ENCODE measurements at regions not wholly inside any gene's neighbourhood (a gene's known extent, or its start where the extent isn't known, plus 50 kb on each side); places are given as distances from the start of the nearest gene placed in this dataset.

- H2AFZ ChIP-seq (ENCODE audit: low read depth, low read length): no peak overlapping the region
- H3K9me3 ChIP-seq (replicated peaks; ENCODE audit: control insufficient read depth, insufficient read depth, low read length): no peaks in the 10 kb centered on the region
- DNase-seq (ENCODE audit: low read depth, low spot score) (no peak), FAIRE-seq (no peak)
- dilution Hi-C loops (cut with MboI; ENCODE audit: extremely low pct_ligation_motif_present, low sequenced_read_pairs): no loop called here
- H3K4me2 ChIP-seq (ENCODE audit: insufficient read depth, low read length): no peak overlapping the region
- H3K9ac ChIP-seq (replicated peaks; ENCODE audit: extremely low read depth, insufficient read depth, low read length): no peak overlapping the region
- H3K79me2 ChIP-seq (ENCODE audit: control insufficient read depth, insufficient read depth, low read length): no peaks in the 10 kb centered on the region
- ChIA-PET CTCF (no interaction called here), POLR2A (no interaction called here)
- intact Hi-C loops (cut with micrococcal nuclease): no loop called here
- H3K4me1 ChIP-seq (ENCODE audit: control insufficient read depth, extremely low read depth, insufficient read depth, low read length): no peaks in the 10 kb centered on the region
- H3K9me1 ChIP-seq (replicated peaks; ENCODE audit: control insufficient read depth, extremely low read depth, insufficient read depth, low read length): no peaks in the 10 kb centered on the region
- no peak for TF ChIP-seq EZH2 (IDR thresholded peaks at IDR 0.05; ENCODE audit: borderline replicate concordance, low read depth, low read length, severe bottlenecking)
- TF ChIP-seq POLR2AphosphoS5 (IDR thresholded peaks at IDR 0.05; ENCODE audit: insufficient read depth, low read depth, low read length): no peak
- no peak for TF ChIP-seq MAX (IDR thresholded peaks at IDR 0.05; ENCODE audit: insufficient read depth, insufficient read length)
- no peak for TF ChIP-seq GATA2 (IDR thresholded peaks at IDR 0.05; ENCODE audit: insufficient read depth, insufficient read length, low read depth, low read length)
- TF ChIP-seq FOS (IDR thresholded peaks at IDR 0.05; ENCODE audit: borderline replicate concordance, insufficient read depth, low read length): no peak
- TF ChIP-seq MYC (IDR thresholded peaks at IDR 0.05; ENCODE audit: low read depth, low read length): no peak
- no peak for TF ChIP-seq JUN (IDR thresholded peaks at IDR 0.05; ENCODE audit: borderline replicate concordance, insufficient read depth, insufficient read length, low read depth)
- TF ChIP-seq POLR2A (IDR thresholded peaks at IDR 0.05; ENCODE audit: low read depth, low read length): no peak
- TF ChIP-seq CTCF (IDR thresholded peaks at IDR 0.05; ENCODE audit: extremely low read depth in 1 of 2, insufficient read depth in 1 of 2, low read depth in 1 of 2, low read length in 2 of 2): no peak
- no peak overlapping the region for H3K27ac ChIP-seq (ENCODE audit: insufficient read depth, low read depth, low read length)
- no peaks in the 10 kb centered on the region for H3K27me3 ChIP-seq (ENCODE audit: control insufficient read depth in 2 of 2, insufficient read depth in 2 of 2, low read length in 2 of 2)
- H4K20me1 ChIP-seq (replicated peaks; ENCODE audit: control insufficient read depth, extremely low read depth, insufficient read depth, low read length): no peaks in the 10 kb centered on the region
- no peaks in the 10 kb centered on the region for H3K36me3 ChIP-seq (ENCODE audit: control insufficient read depth in 2 of 2, extremely low read depth in 1 of 2, insufficient read depth in 2 of 2, low read length in 2 of 2)
- H3K4me3 ChIP-seq (replicated peaks in 1 of 3; ENCODE audit: insufficient read depth in 1 of 3, low read depth in 1 of 3, low read length in 3 of 3): no peak overlapping the region
- no TSS peak for BruUV-seq (replicated peaks)
Observed at GRCh38 chr4:65773636-65774035, 103.3 kb upstream of the EPHA5 start.

Data from endothelial cell of umbilical vein (primary cell).